ENCODE measurements at regions not wholly inside any gene's neighbourhood (a gene's known extent, or its start where the extent isn't known, plus 50 kb on each side); places are given as distances from the start of the nearest gene placed in this dataset.

DNA sequence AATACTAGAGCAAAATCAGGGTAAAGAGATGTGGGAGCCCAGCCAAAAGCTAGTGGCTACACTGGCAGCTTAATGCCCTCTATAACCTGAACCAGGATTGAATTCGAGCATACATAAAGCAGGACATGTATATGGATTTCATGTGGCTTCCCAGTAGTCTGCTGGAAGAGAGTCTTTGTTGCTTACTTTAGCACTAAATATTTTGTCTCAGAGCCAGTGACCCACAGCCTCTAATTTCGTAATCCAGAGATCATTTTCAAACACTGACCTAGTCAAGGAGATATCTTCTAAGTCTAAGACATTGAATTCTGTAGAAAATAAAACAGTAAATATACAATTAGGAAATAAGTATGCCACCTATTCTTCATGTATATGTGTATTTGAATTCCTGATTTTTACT is 64.2 kb upstream of the GNAI1 start:
- no peak for TF ChIP-seq POLR2A (IDR thresholded peaks at IDR 0.05)
- TF ChIP-seq, protein P1, sequence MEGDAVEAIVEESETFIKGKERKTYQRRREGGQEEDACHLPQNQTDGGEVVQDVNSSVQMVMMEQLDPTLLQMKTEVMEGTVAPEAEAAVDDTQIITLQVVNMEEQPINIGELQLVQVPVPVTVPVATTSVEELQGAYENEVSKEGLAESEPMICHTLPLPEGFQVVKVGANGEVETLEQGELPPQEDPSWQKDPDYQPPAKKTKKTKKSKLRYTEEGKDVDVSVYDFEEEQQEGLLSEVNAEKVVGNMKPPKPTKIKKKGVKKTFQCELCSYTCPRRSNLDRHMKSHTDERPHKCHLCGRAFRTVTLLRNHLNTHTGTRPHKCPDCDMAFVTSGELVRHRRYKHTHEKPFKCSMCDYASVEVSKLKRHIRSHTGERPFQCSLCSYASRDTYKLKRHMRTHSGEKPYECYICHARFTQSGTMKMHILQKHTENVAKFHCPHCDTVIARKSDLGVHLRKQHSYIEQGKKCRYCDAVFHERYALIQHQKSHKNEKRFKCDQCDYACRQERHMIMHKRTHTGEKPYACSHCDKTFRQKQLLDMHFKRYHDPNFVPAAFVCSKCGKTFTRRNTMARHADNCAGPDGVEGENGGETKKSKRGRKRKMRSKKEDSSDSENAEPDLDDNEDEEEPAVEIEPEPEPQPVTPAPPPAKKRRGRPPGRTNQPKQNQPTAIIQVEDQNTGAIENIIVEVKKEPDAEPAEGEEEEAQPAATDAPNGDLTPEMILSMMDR (IDR thresholded peaks at IDR 0.05): no peak
